ENCODE measurements at regions not wholly inside any gene's neighbourhood (a gene's known extent, or its start where the extent isn't known, plus 50 kb on each side); places are given as distances from the start of the nearest gene placed in this dataset.

DNA sequence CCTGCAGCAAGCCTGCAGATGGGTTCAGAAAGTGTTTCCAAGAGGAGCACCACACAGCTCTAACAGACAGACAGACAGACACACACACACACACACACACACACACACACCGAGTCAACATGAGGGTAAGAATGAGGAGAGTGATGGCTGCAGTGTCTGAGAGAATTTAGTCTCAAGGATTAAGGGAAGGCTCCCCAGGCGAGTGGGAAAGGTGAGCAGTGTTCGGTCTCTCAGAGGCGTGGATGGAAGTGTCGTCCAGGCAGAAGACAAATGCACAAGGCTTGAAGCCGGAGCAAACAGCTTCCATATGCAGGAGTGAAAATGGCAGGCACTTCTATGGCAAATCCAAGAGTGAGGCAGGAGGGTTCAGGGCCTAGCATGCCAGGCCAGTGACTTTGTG is 770.1 kb downstream of the KCNJ18 start:
- TF ChIP-seq, protein P1, sequence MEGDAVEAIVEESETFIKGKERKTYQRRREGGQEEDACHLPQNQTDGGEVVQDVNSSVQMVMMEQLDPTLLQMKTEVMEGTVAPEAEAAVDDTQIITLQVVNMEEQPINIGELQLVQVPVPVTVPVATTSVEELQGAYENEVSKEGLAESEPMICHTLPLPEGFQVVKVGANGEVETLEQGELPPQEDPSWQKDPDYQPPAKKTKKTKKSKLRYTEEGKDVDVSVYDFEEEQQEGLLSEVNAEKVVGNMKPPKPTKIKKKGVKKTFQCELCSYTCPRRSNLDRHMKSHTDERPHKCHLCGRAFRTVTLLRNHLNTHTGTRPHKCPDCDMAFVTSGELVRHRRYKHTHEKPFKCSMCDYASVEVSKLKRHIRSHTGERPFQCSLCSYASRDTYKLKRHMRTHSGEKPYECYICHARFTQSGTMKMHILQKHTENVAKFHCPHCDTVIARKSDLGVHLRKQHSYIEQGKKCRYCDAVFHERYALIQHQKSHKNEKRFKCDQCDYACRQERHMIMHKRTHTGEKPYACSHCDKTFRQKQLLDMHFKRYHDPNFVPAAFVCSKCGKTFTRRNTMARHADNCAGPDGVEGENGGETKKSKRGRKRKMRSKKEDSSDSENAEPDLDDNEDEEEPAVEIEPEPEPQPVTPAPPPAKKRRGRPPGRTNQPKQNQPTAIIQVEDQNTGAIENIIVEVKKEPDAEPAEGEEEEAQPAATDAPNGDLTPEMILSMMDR (IDR thresholded peaks at IDR 0.05), result no peak
- TF ChIP-seq POLR2AphosphoS5 (IDR thresholded peaks at IDR 0.05; ENCODE audit: insufficient read depth in 1 of 2, low read depth in 1 of 2), result no peak

All from vagina (tissue), 2 donors.